Activated CD4-positive, alpha-beta memory T cell treated with anti-CD3 and anti-CD28 coated beads for 36 hours (primary cell): ENCODE measurements at regions not wholly inside any gene's neighbourhood (a gene's known extent, or its start where the extent isn't known, plus 50 kb on each side); places are given as distances from the start of the nearest gene placed in this dataset.

Experiments used
- CTCF ChIA-PET: fragments of 350-600 bp; sonication (Branson Sonifier 250); formaldehyde crosslinking; loops from one replicate; lab custom pipeline; 2021; ENCODE audit warnings: antibody characterized with exemption, inconsistent platforms; lab: Charles Lee
- POLR2A ChIA-PET: fragments of 350-600 bp; sonication (Branson Sonifier 250); formaldehyde crosslinking; loops from one replicate; lab custom pipeline; 2021; ENCODE audit warnings: antibody characterized with exemption; lab: Charles Lee
- DNase-seq: peaks from one replicate; pipeline ENCODE4 v3.0.0-alpha.2; 2020
- H3K27ac Mint-ChIP-seq: one replicate; pipeline ENCODE4 v1.8.0; 2021; ENCODE audit warnings: mixed read lengths
- H3K27me3 Mint-ChIP-seq: one replicate; pipeline ENCODE4 v1.8.0; 2021; ENCODE audit warnings: mixed read lengths
- H3K36me3 Mint-ChIP-seq: one replicate; pipeline ENCODE4 v1.8.0; 2021; ENCODE audit warnings: mixed read lengths
- H3K4me1 Mint-ChIP-seq: one replicate; pipeline ENCODE4 v1.8.0; 2021; ENCODE audit warnings: low read depth, mixed read lengths
- H3K4me3 Mint-ChIP-seq: one replicate; pipeline ENCODE4 v1.8.0; 2021; ENCODE audit warnings: mild to moderate bottlenecking, mixed read lengths
- H3K9me3 Mint-ChIP-seq: one replicate; pipeline ENCODE4 v1.8.0; 2021; ENCODE audit warnings: mixed read lengths
- intact Hi-C: fragments of 100-400 bp; cut with micrococcal nuclease; formaldehyde crosslinking; loops from one replicate; pipeline ENCODE4 v1.15.1; 2023

DNA sequence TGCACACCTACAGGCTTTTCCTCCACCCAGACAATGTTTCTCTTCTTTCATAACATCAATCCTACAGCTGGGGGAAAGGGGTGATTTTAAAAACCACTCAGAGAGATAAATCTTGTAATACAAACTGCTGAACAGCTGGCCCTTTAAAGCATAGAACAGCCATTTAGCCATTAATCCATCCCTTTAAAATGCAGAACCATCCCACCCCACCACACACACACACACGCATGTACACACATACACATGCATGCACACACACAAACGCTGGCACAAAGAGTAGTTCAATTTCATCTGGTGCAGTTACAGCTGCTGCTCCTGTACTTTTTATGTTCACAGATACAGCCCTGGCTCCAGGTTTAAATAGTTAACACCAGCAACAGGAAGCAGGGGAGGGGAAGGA lies 426.1 kb downstream of the MID1IP1 start:
- no peaks in the 10 kb centered on the region for H3K36me3 Mint-ChIP-seq
- no peak for DNase-seq
- no peak overlapping the region for H3K4me3 Mint-ChIP-seq
- peaks cover 4% of the 10 kb centered on the region for H3K4me1 Mint-ChIP-seq
- intact Hi-C loops: no loop called here
- H3K27me3 Mint-ChIP-seq: no peaks in the 10 kb centered on the region
- ChIA-PET POLR2A (no interaction called here), CTCF (no interaction called here)
- no peak overlapping the region for H3K27ac Mint-ChIP-seq
- no peaks in the 10 kb centered on the region for H3K9me3 Mint-ChIP-seq

DNA sequence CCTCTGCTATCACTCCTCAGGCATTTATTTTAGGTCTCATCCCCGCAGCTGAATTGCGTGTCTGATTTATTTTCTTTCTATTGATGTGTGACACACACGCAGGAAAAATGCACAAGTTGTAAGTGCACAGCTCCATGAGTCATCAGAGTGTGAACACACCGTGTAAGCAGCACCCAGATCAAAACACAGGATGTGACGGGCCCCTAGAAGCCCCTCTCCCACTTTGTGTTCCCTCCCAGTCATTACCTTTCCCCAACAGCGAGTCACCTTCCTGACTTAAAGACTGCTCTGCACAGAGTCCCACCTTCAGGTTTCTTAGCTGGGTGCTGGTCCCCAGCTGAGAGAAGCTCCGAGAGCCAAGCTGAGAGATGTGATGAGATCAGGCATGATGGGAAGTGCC lies 436.7 kb downstream of the MID1IP1 start:
- Mint-ChIP-seq H3K9me3 (no peaks in the 10 kb centered on the region), H3K36me3 (no peaks in the 10 kb centered on the region), H3K27ac (no peak overlapping the region), H3K27me3 (no peaks in the 10 kb centered on the region), H3K4me1 (peaks cover 21% of the 10 kb centered on the region), H3K4me3 (no peak overlapping the region)
- intact Hi-C loops: no loop called here
- ChIA-PET CTCF (interaction anchor here (1.7 kb wide), 1 partner anchor 75 kb away, joined by 4 read pairs; no protein-coding TSS in a partner anchor), POLR2A (no interaction called here)
- peak; percentile 31 for DNase-seq

DNA sequence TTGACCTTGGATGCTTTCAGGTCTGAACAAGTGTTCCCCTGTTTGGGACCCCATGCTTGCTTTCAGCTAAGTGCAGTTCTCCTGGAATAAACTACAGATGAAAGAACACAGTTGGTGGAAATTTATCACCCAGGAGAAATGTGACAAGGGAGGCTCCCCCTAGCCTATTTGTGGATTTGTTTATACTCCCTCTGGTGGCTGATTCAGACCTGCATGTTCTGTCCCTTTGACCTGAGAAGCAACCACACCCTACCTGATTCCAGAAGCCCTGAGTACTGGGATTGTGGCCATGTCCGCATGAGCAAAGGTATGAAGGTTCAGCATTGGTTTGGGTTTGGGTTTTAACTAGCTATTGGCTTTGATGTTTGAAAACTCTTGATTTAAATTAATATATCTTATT lies 440.9 kb downstream of the MID1IP1 start:
- Mint-ChIP-seq H3K4me1 (peaks cover 14% of the 10 kb centered on the region), H3K36me3 (no peaks in the 10 kb centered on the region), H3K27ac (no peak overlapping the region), H3K27me3 (no peaks in the 10 kb centered on the region), H3K4me3 (no peak overlapping the region), H3K9me3 (no peaks in the 10 kb centered on the region)
- intact Hi-C loops: loop anchor here (1.0 kb wide), 1 partner anchor 79 kb away; no protein-coding TSS in a partner anchor
- DNase-seq: no peak
- POLR2A ChIA-PET: no interaction called here
- CTCF ChIA-PET: interaction anchor here (0.9 to 1.8 kb wide), 9 partner anchors 34 to 143 kb away, joined by 3 to 14 read pairs (median 4); no protein-coding TSS in a partner anchor

DNA sequence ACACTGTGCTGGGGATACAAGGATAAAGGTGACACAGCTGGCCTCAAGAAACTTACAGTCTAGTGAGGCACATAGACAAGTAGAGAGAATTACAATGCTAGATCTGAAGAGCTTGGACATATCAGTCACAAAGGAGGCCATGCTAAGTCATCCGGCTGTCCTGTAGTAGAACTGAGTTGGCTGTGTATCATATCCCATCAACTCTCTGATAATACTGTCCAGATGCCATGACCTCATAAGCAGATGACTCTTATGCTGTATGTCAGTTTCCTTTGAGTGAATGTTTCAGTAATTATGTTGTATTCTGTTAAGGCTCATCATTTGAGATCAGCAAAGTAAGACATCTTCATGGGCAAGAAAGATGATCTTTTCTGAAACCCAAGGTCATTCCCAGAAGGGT lies 442.9 kb downstream of the MID1IP1 start:
- Mint-ChIP-seq H3K4me1 (peaks cover 4% of the 10 kb centered on the region), H3K4me3 (no peak overlapping the region), H3K27me3 (no peaks in the 10 kb centered on the region), H3K36me3 (no peaks in the 10 kb centered on the region), H3K9me3 (no peaks in the 10 kb centered on the region), H3K27ac (no peak overlapping the region)
- no peak for DNase-seq
- ChIA-PET POLR2A (no interaction called here), CTCF (no interaction called here)
- intact Hi-C loops: no loop called here

DNA sequence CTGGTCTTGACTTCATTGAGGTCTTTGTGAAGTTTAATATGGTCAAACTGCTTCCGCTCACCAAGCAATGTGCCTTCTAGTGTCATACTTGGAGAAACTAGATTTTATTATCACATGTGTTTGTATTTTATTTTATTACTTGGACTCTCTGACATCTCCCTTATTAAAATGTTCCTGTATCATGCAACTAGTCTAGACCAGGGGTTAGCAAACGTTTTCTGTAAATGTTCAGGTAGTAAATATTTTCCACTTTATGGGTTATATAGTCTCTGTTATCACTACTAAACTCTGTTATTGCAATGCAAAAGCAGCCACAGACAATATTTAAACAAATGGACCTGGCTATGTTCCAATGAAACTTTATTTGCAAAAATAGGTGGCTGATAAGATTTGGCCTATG lies 443.8 kb downstream of the MID1IP1 start:
- H3K4me3 Mint-ChIP-seq: no peak overlapping the region
- H3K4me1 Mint-ChIP-seq: peaks cover 6% of the 10 kb centered on the region
- CTCF ChIA-PET: no interaction called here
- no peaks in the 10 kb centered on the region for H3K27me3 Mint-ChIP-seq
- no peaks in the 10 kb centered on the region for H3K36me3 Mint-ChIP-seq
- POLR2A ChIA-PET: no interaction called here
- intact Hi-C loops: no loop called here
- no peak overlapping the region for H3K27ac Mint-ChIP-seq
- DNase-seq: no peak
- no peaks in the 10 kb centered on the region for H3K9me3 Mint-ChIP-seq

DNA sequence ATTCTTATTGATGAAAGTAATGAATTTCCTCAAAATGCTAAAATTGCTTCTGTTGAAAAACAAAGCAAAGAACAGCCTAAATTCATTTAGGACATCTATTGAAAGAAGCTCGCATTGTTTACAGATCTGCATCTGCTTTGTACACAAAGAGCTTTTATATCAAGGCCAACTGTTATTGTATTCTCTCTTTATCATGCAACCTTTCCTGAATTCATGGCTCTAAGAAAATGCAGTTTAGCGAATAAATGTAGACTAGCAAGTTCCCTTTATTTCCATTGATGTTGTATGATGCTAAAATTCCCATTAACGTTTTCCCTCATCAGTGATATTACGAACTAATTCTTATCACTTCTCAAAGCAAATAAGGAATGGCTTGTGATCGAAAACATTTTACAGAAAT lies 446.3 kb downstream of the MID1IP1 start:
- Mint-ChIP-seq H3K4me3 (no peak overlapping the region), H3K27me3 (no peaks in the 10 kb centered on the region), H3K4me1 (peaks cover 15% of the 10 kb centered on the region), H3K27ac (no peak overlapping the region), H3K36me3 (peaks cover 2% of the 10 kb centered on the region), H3K9me3 (no peaks in the 10 kb centered on the region)
- intact Hi-C loops: no loop called here
- ChIA-PET CTCF (interaction anchor here (0.7 kb wide), 1 partner anchor 51 kb away, joined by 3 read pairs; no protein-coding TSS in a partner anchor), POLR2A (no interaction called here)
- no peak for DNase-seq

DNA sequence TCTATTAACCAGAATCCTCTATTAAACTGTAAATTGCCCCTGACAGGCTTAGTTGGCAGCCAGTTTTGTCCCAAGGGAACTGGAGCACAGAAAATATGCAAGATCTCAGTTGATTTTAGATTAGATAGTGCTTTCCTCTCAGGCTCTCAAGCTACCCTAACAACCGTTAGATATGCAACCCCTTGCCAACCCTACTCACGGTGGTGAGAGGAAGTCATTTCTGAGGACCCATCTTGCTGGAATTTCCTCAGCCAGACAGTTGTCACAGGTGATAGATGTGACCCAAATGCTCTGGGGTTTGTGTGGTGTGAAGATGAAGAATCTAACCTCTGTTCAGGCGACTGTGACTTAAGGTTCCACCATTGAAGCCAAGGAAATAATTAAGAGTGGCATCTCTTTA lies 447.1 kb downstream of the MID1IP1 start:
- ChIA-PET POLR2A (no interaction called here), CTCF (interaction anchor here (0.7 kb wide), 1 partner anchor 51 kb away, joined by 3 read pairs; no protein-coding TSS in a partner anchor)
- no peak for DNase-seq
- peaks cover 18% of the 10 kb centered on the region for H3K4me1 Mint-ChIP-seq
- no peaks in the 10 kb centered on the region for H3K9me3 Mint-ChIP-seq
- no peaks in the 10 kb centered on the region for H3K27me3 Mint-ChIP-seq
- intact Hi-C loops: no loop called here
- no peak overlapping the region for H3K4me3 Mint-ChIP-seq
- H3K36me3 Mint-ChIP-seq: peaks cover 2% of the 10 kb centered on the region
- no peak overlapping the region for H3K27ac Mint-ChIP-seq

DNA sequence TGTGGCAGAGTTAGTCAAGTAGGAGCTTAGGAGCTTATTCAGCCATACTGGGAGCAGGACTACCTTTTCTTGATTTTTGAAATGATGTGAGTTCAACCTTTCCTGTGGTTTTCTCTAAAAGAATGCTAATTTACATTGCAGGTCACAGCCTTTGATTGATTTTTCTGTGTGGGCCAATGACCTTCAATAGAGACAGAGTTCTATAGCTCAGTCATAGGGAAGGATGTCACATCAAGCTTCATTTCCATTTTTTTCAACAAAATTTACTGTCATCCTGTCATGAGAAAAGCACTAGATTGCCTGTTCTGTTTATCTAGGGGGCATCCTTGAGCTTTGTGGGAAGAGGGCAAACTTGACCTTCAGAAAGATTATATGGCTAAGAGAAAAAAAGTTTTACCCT lies 448.7 kb downstream of the MID1IP1 start:
- intact Hi-C loops: no loop called here
- POLR2A ChIA-PET: no interaction called here
- Mint-ChIP-seq H3K36me3 (peaks cover 2% of the 10 kb centered on the region), H3K27me3 (no peaks in the 10 kb centered on the region), H3K9me3 (no peaks in the 10 kb centered on the region), H3K27ac (no peak overlapping the region), H3K4me1 (peaks cover 25% of the 10 kb centered on the region), H3K4me3 (no peak overlapping the region)
- DNase-seq: no peak
- CTCF ChIA-PET: no interaction called here

DNA sequence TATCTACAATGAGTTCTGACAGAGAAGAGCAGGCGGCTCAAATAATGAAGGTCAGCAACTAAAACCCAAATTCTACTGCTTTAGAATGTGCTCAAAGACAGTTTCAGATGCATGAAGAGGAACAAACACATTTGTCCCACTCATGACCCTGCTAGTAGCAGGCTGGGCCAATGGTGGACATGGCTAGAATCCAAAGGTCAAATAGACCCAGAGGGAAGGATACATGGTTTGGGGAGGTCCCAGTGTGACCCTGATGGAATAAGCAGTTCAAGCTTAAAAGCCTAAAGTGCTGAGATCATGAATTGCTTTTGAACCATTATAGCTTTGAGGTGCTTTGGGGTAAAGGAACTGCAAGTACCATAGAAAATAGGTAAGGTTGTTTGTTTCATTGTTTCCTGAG lies 450.7 kb downstream of the MID1IP1 start:
- CTCF ChIA-PET: no interaction called here
- no peak overlapping the region for H3K4me3 Mint-ChIP-seq
- POLR2A ChIA-PET: no interaction called here
- H3K9me3 Mint-ChIP-seq: no peaks in the 10 kb centered on the region
- intact Hi-C loops: no loop called here
- H3K4me1 Mint-ChIP-seq: peaks cover 25% of the 10 kb centered on the region
- no peak overlapping the region for H3K27ac Mint-ChIP-seq
- peaks cover 2% of the 10 kb centered on the region for H3K36me3 Mint-ChIP-seq
- DNase-seq: no peak
- no peaks in the 10 kb centered on the region for H3K27me3 Mint-ChIP-seq

DNA sequence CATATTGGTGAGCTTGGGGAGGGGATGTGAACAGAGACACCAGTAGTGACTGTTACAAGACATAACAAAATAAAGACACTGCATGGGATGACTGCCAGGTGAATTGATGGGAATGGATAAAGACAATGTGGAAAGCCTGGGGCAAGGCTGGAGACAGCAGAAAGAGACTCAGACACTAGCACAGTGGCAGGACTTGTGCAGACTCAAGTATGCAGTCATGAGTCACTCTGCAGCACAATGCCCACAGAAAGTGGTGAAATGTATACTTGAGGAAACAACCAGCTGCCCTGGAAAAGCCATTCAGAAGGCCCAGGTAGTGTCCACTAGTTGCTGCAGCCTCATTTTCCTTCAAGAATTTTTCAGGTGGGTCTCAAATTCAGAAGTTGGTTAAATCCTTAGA lies 452.3 kb downstream of the MID1IP1 start:
- H3K9me3 Mint-ChIP-seq: no peaks in the 10 kb centered on the region
- ChIA-PET CTCF (no interaction called here), POLR2A (interaction anchor here (1.5 kb wide), 1 partner anchor 78 kb away, joined by 3 read pairs; no protein-coding TSS in a partner anchor)
- peaks cover 25% of the 10 kb centered on the region for H3K4me1 Mint-ChIP-seq
- no peak overlapping the region for H3K27ac Mint-ChIP-seq
- DNase-seq: peak; percentile 16
- peaks cover 2% of the 10 kb centered on the region for H3K36me3 Mint-ChIP-seq
- H3K27me3 Mint-ChIP-seq: no peaks in the 10 kb centered on the region
- intact Hi-C loops: no loop called here
- no peak overlapping the region for H3K4me3 Mint-ChIP-seq

DNA sequence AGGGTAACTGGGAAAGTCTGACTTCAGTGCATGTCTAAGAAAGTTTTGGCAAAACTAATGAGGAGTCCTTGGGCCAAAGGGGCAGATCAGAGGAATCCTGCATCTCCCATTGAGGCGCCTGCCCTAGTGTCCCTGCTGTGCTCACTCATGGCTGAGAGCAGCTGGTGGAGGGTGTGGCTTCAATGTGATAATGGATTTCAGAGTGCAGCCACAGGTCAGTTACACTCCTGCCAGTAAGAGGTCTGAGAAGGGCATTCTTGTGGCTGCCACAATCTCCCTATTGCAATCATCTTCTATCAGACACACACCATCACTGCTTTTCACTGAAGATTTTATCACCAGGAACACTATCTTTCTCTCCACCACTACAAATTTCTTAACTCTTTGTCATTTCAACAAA lies 457.1 kb downstream of the MID1IP1 start:
- DNase-seq: no peak
- H3K36me3 Mint-ChIP-seq: no peaks in the 10 kb centered on the region
- intact Hi-C loops: no loop called here
- POLR2A ChIA-PET: no interaction called here
- H3K4me1 Mint-ChIP-seq: peaks cover 32% of the 10 kb centered on the region
- H3K4me3 Mint-ChIP-seq: no peak overlapping the region
- no peak overlapping the region for H3K27ac Mint-ChIP-seq
- H3K9me3 Mint-ChIP-seq: no peaks in the 10 kb centered on the region
- CTCF ChIA-PET: interaction anchor here (0.7 kb wide), 1 partner anchor 187 kb away, joined by 3 read pairs; no protein-coding TSS in a partner anchor
- H3K27me3 Mint-ChIP-seq: no peaks in the 10 kb centered on the region

DNA sequence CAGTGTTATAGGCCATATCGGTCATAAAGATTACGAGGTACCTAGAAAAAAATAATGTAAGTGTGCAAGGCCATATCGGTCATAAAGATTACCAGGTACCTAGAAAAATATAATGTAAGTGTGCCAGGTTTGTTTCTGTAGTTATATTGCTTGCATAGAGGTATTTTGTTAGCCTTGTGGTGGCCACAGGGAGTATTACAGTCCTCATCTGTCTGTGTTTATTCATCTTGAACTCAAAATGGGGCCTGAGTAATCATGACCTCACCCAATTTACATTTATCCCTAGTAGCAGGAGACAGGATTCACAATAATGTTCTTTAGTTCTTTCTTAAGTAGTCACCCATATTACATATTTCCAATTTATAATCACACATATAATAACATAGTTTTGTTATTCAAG lies 459.7 kb downstream of the MID1IP1 start:
- H3K4me1 Mint-ChIP-seq: peaks cover 48% of the 10 kb centered on the region
- POLR2A ChIA-PET: no interaction called here
- H3K27ac Mint-ChIP-seq: no peak overlapping the region

More for the DNA sequence above, 459.7 kb downstream of the MID1IP1 start:
- Mint-ChIP-seq H3K27me3 (no peaks in the 10 kb centered on the region), H3K9me3 (no peaks in the 10 kb centered on the region), H3K4me3 (no peak overlapping the region), H3K36me3 (no peaks in the 10 kb centered on the region)
- intact Hi-C loops: loop anchor here (1.0 to 10.0 kb wide), 5 partner anchors 64 to 354 kb away; no protein-coding TSS in a partner anchor
- CTCF ChIA-PET: interaction anchor here (0.6 to 2.1 kb wide), 8 partner anchors 28 to 292 kb away, joined by 3 to 9 read pairs (median 3); no protein-coding TSS in a partner anchor
- no peak for DNase-seq
